G401 (cell line): ENCODE measurements at regions not wholly inside any gene's neighbourhood (a gene's known extent, or its start where the extent isn't known, plus 50 kb on each side); places are given as distances from the start of the nearest gene placed in this dataset.

Source experiments
- DNase-seq: peaks from one replicate; pipeline ENCODE4 v3.0.0-alpha.2; 2015; ENCODE audit warnings: low spot score
- in situ Hi-C: cut with HindIII; loops from 2 replicates; pipeline ENCODE4 v1.10.0; 2016; ENCODE audit warnings: low sequenced_read_pairs, mixed read lengths

- in situ Hi-C loops = no loop called here
- DNase-seq = no peak
These were observed 405.2 kb downstream of the INSC start for GRCh38 chr11:15519911-15520310.

- no peak for DNase-seq
- in situ Hi-C loops = no loop called here
These were observed 408.8 kb downstream of the INSC start for GRCh38 chr11:15523543-15523942.

- in situ Hi-C loops = no loop called here
- DNase-seq = no peak
These were observed 410.9 kb downstream of the INSC start for GRCh38 chr11:15525582-15525981.

GRCh38 chr11:15526032-15526431 lies 411.3 kb downstream of the INSC start:
- in situ Hi-C loops = no loop called here
- no peak for DNase-seq

GRCh38 chr11:15526859-15527450 lies 412.2 kb downstream of the INSC start:
- no peak for DNase-seq
- in situ Hi-C loops = no loop called here

- in situ Hi-C loops = no loop called here
- DNase-seq = no peak
These were observed 417.7 kb downstream of the INSC start for GRCh38 chr11:15532432-15532831.

- in situ Hi-C loops = no loop called here
- DNase-seq = no peak
These were observed 419.5 kb downstream of the INSC start for GRCh38 chr11:15534266-15534665.

GRCh38 chr11:15535414-15535813 lies 420.7 kb downstream of the INSC start:
- no peak for DNase-seq
- in situ Hi-C loops = no loop called here

GRCh38 chr11:15536438-15536837 lies 421.7 kb downstream of the INSC start:
- no peak for DNase-seq
- in situ Hi-C loops = no loop called here

- DNase-seq = no peak
- in situ Hi-C loops = no loop called here
These were observed 424.9 kb downstream of the INSC start for GRCh38 chr11:15539645-15540044.

- DNase-seq = no peak
- in situ Hi-C loops = no loop called here
These were observed 426.4 kb downstream of the INSC start for GRCh38 chr11:15541079-15541478.

- no peak for DNase-seq
- in situ Hi-C loops = no loop called here
These were observed 429.6 kb downstream of the INSC start for GRCh38 chr11:15544353-15544752.

GRCh38 chr11:15547685-15548084 lies 433.0 kb downstream of the INSC start:
- in situ Hi-C loops = no loop called here
- no peak for DNase-seq

- DNase-seq = no peak
- in situ Hi-C loops = no loop called here
These were observed 437.5 kb downstream of the INSC start for GRCh38 chr11:15551901-15552851.

GRCh38 chr11:15555161-15555560 lies 440.4 kb downstream of the INSC start:
- DNase-seq = no peak
- in situ Hi-C loops = no loop called here

- in situ Hi-C loops = no loop called here
- DNase-seq = no peak
These were observed 442.9 kb downstream of the INSC start for GRCh38 chr11:15557457-15558230.

- DNase-seq = no peak
- in situ Hi-C loops = no loop called here
These were observed 443.9 kb downstream of the INSC start for GRCh38 chr11:15558513-15559181.

- in situ Hi-C loops = no loop called here
- no peak for DNase-seq
These were observed 446.2 kb downstream of the INSC start for GRCh38 chr11:15560689-15561467.

- in situ Hi-C loops = no loop called here
- no peak for DNase-seq
These were observed 447.5 kb downstream of the INSC start for GRCh38 chr11:15562230-15562629.
